SK-N-DZ (cell line): ENCODE measurements at regions not wholly inside any gene's neighbourhood (a gene's known extent, or its start where the extent isn't known, plus 50 kb on each side); places are given as distances from the start of the nearest gene placed in this dataset.

ENCODE experiments used
- DNase-seq: peaks from one replicate; pipeline ENCODE4 v3.0.0-alpha.2; 2015; ENCODE audit warnings: low spot score

GRCh38 chr2:150909090-150909489 lies 352.6 kb downstream of the RBM43 start:
- DNase-seq: no peak

GRCh38 chr2:150907466-150907865 lies 354.2 kb downstream of the RBM43 start:
- no peak for DNase-seq

GRCh38 chr2:150903461-150903860 lies 358.2 kb downstream of the RBM43 start:
- no peak for DNase-seq

- no peak for DNase-seq
Measured at GRCh38 chr2:150903055-150903454, 358.6 kb downstream of the RBM43 start.

- DNase-seq: no peak
Measured at GRCh38 chr2:150900913-150901312, 360.8 kb downstream of the RBM43 start.

- DNase-seq: no peak
Measured at GRCh38 chr2:150895968-150896367, 365.7 kb downstream of the RBM43 start.

GRCh38 chr2:150889141-150889540 lies 372.5 kb downstream of the RBM43 start:
- no peak for DNase-seq

- DNase-seq: no peak
Measured at GRCh38 chr2:150888337-150888736, 373.3 kb downstream of the RBM43 start.

GRCh38 chr2:150887926-150888325 lies 373.7 kb downstream of the RBM43 start:
- no peak for DNase-seq

- DNase-seq: peak; percentile 97
Measured at GRCh38 chr2:150885774-150886386, 375.8 kb downstream of the RBM43 start.

- DNase-seq: no peak
Measured at GRCh38 chr2:150885236-150885635, 376.4 kb downstream of the RBM43 start.

- DNase-seq: no peak
Measured at GRCh38 chr2:150883613-150883895, 378.1 kb downstream of the RBM43 start.

- DNase-seq: no peak
Measured at GRCh38 chr2:150882751-150883612, 378.7 kb downstream of the RBM43 start.

- DNase-seq: no peak
Measured at GRCh38 chr2:150880986-150881385, 380.7 kb downstream of the RBM43 start.

GRCh38 chr2:150878356-150878755 lies 383.3 kb downstream of the RBM43 start:
- no peak for DNase-seq

- DNase-seq: no peak
Measured at GRCh38 chr2:150876251-150876950, 385.3 kb downstream of the RBM43 start.

GRCh38 chr2:150873396-150873772 lies 385.9 kb upstream of the RND3 start:
- DNase-seq: peak; percentile 93

GRCh38 chr2:150872756-150873395 lies 385.4 kb upstream of the RND3 start:
- no peak for DNase-seq

GRCh38 chr2:150866431-150866830 lies 379.0 kb upstream of the RND3 start:
- no peak for DNase-seq

GRCh38 chr2:150863691-150864090 lies 376.2 kb upstream of the RND3 start:
- DNase-seq: no peak

- DNase-seq: no peak
Measured at GRCh38 chr2:150860301-150860700, 372.8 kb upstream of the RND3 start.

GRCh38 chr2:150859877-150860276 lies 372.4 kb upstream of the RND3 start:
- DNase-seq: no peak
